ENCODE measurements at regions not wholly inside any gene's neighbourhood (a gene's known extent, or its start where the extent isn't known, plus 50 kb on each side); places are given as distances from the start of the nearest gene placed in this dataset.

DNA sequence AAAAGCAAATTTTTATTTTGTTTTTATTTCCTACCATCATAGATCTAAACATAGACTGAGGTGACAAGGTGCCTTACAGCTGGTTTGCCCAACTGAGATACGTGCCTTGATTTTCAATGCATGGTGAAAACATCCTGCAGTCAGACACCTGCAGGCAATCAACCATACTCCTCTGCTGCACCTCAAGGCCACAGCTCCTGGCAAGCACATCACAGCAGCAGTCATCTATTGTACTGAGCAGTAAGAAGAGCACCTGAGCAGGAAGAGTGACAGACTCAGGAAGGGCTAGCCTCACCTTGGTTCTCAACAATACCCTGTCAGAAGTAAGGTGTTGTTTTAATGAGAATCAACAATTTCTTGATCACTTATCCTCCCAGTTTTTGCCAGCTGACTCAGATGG lies 1206.8 kb upstream of the NRXN1 start:
- DNase-seq = no peak

DNA sequence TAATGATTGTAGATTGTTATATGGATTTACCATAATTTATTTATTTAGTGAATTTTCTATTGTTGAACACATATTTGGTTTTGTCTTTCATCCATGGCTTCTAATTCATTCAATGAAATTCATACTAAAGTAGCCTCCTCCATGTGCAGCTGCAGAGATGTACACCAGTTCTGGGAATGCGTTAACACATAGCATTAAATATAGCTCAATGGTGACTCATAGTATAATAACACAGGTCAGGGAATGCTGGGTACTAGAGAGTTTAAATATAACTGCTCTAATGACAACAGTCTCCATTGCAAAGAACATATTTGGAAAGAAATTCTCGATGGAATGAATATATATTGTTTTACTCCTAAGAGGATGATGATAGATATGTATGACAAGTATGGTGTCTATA lies 1190.2 kb upstream of the NRXN1 start:
- DNase-seq = no peak

DNA sequence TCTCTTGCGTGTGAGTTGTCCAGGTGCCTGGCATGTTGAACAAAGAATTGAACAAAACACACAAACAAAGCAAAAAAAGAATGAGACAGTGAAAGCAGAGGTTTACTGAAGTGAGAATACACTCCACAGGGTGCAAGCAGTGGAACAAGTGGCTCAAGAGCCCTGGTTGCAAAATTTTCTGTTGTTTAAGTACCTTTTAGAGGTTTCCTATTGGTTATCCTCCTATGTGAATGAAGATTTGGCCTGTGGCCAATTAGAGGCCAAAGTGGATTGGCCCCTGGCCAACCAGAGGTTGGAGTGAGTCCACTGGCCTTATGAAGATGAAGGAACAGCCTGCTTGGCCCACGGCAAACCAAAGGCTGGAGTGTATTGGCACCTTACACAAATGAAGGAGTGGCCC lies 1188.5 kb upstream of the NRXN1 start:
- no peak for DNase-seq

DNA sequence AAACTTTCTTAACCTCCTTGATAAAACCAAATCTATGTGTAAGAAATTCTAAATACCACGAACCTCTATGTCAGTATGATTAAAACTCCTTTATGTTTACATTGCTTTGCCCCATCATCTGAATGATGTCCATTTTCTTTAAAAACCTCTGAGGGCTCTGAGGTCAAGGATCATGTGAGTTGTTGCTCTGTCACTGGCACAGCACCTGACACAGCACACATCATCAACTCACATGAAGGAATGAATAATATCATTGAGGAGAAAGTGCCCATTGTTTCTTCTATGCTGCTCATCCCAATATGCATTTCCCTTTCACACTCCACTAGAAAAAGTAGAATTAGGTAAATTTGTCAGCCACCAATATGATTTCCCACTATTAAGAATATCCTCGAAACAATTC lies 1178.7 kb upstream of the NRXN1 start:
- no peak for DNase-seq

DNA sequence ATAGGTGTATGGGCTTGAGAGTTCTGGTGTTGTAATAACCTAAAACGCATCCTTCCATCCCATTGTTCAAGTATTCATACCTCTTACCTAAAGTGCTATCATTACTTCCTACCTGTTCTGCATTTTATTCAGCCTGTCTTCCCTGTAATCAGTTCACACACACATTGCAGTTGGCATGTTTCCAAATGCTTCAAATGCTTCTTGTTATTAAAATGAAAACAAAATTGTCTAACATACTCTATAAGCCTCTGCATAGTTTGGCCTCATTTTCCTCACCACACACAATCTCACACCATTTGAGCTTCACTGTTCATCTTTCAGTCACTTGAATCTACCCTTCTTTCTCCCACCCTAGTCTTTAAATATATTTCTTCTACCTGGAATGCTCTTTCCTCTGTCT lies 1178.2 kb upstream of the NRXN1 start:
- no peak for DNase-seq

DNA sequence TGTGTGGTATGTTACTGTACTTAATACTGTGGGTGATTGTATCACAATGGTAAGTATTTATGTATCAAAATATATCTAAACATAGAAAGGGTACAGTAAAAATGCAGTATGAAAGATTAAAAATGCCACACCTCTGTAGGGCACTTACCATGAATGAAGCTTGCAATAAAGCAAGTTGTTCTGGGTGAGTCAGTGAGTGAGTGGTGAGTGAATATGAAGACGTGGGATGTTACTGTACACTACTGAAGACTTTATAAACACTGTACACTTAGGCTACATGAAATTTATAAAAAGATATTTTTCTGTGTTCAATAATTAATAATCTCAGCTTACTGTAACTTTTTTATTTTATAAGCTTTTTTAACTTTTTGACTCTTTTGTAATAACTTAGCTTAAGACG lies 1162.4 kb upstream of the NRXN1 start:
- DNase-seq = no peak

DNA sequence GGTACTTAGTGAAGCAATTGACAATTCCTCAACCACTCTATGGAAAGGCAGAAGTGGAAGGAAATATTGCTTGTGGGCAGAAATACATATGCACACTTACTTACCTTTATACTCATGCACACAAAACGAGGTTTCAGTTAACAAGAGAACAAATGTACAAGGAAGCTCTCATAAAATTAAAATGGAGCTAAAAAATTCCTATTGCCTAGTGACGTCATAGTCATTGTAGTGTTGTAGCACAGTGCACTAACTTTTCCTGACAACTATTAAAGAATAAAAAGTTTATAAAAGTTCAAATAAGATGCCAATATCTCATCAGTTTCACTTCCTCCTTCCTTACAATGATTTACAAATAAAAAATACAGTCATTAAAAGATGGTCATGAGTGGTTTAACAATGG lies 1161.9 kb upstream of the NRXN1 start:
- DNase-seq = no peak

DNA sequence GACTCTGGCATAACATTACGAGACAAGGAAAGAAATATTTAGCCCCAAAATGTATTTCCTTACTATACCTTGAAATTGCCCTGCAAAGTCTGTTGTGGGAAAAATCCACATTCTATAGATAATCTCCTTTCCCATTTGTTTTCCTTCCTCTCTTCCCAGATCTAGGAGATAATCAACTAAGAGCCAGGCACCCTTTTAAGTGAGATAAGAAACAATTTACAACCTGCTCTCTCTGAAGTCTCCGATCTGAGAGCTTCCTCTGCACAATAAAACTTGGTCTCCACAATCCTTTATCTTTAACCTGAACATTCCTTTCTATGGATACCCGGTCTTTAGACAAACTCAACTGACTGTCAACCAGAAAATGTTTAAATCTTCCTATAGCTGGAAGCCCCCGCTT lies 1160.7 kb upstream of the NRXN1 start:
- no peak for DNase-seq

DNA sequence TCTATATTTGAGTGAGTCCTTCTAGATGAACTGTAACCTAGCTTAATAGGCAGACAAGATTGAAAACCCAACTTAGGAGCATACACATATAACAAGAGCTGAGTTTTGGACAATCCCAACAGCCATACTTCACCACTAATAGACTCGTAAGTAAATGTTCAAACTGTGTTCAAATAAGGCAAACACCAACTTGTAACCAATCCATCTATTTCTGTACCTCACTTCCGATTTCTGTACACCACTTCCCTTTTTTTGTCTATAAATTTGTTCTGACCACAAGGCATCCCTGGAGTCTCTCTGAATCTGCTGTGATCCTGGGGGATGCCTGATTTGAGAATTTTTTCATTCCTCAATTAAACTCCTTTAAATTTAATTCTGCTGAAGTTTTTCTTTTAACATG lies 1149.1 kb upstream of the NRXN1 start:
- no peak for DNase-seq

DNA sequence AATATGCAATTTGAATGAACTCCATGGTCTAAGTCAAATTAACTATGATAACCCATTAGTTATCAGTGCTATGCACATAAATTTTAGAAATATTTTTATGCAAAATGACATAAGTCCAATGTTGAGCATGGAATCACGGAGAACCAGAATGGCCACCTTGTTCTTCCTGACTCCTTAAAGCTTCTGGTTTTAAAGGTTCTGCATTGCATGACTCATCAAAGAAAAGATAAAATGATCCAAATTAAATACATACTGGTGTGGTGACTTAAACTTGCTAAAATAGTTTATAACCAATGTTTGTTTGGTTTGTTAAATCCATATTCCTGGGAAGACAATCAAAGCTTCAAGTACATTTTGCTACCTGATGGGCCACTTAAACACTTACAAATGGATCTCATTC lies 1146.9 kb upstream of the NRXN1 start:
- no peak for DNase-seq

DNA sequence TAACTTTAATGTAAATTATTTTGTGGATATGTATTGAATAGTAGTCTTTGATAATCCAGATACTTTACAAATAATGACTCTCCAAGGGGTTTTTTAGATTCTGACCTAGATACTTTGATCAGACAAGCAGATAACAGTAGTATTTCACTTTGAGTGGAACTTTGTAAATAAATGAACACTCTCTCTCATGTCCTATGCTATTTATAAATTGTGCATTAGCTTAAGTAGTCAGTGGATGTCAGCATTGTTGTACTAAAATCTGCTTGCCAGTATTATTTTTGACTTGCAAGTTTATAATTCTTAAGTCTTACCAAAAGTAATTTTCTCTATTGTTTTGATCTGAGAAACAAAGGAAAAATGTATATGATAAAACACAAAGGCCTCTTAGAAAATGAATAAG lies 1113.1 kb upstream of the NRXN1 start:
- no peak for DNase-seq

DNA sequence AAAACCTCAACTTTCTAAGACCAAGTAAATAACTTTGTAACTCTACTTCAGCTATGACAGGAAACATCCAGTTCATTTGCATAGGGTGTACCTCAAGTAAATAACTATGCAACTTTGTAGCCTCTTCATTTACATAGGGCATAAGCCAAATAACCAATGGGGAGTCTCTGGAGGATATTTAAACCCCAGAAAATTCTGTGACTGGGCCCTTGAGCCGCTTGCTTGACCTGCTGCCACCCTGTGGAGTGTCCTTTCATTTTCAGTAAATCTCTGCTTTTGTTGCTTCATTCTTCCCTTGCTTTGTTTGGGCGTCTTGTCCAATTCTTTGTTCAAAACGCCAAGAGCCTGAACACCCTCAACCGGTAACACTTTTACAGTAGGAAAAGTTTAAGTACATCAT lies 1112.7 kb upstream of the NRXN1 start:
- no peak for DNase-seq

DNA sequence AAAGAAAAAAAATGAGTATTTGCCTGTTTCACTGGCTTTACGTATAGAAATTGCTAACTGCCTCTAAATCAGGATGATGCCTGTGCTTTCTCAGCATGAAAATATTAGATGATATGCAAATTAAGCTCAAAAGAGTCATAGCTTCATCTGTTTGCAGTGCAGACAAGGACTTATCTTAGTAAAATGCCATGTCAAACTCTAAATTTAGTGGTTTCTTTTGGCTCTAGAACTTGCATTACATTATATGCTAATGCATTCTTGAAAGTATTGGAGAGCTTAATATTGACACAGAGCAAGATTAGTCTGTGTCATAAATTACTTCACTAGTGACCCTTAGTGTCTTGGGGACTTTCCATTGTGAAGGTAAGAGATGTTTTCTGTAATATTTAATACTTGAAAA lies 1109.1 kb upstream of the NRXN1 start:
- no peak for DNase-seq

DNA sequence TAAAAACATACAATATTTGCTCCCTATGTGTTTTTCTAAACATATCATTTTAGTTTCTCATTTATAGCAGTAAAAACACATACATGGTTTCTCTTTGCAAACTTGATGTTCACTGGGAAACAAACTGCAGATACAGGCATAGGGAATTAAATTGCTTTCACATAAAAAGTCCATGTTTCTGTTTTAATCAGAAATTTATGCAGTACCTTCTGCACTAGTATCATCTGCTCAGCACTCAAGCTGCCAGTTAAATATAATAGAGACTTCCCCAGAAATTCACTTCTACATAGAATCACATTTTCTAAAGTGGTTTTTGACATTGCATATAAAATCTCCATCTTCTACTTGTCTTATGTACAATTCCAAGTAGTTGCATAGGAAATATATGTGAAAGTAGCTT lies 1107.3 kb upstream of the NRXN1 start:
- DNase-seq = no peak

DNA sequence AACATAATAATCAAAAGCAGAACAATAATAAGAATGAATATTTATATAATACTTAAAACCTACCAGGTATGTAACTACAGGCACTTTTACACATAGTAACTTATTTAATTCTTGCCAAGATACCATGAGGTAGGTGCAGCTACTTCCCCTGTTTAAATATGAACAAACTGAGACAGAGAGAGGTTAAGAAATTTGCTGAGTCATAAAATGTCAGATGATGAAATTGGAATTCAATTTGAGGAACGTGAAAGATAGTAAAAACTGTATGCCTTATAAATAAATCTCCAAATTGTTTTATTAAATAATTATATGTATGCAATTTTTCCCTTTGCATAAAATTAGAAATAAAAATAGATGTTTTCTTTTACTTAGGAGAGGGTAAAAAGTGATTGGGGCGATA lies 1103.3 kb upstream of the NRXN1 start:
- DNase-seq = no peak

DNA sequence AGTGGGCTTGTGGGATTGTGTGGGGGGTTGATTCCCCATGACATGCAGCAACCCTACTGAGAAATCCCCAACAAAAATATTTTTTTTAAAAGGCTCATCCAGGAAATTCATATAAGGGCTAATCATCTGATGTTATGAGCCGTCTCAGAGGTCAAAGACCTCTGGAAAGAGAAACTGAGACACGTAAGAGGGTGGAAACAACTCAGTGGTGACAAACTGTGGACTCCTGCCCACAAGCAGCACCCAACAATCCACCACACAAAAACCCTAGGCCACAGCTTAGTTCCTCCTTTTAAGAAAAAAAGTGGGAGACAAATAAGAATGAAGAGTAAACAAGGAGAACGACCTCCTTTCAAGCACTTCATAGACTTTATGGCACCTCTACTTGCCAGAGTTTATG lies 1096.1 kb upstream of the NRXN1 start:
- DNase-seq = no peak

DNA sequence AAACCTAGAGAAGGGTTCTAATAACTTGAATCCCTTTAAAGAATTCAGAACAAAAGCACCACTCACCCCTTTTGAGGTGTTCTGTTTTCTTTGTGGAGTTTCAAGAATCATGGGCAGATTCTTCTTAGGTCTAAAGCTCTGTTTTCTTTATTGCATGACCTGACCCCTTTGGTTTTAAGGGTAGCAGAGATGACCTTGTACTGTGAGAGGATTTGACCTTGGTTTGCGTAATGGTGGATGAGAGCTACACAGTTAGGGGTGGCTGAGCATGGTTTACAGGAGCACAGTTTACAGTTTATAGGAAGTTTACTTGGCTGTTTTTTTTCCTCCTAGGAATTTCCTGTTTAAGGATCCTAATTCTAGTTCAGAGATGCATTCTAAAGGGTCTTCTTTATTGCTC lies 1095.6 kb upstream of the NRXN1 start:
- no peak for DNase-seq

DNA sequence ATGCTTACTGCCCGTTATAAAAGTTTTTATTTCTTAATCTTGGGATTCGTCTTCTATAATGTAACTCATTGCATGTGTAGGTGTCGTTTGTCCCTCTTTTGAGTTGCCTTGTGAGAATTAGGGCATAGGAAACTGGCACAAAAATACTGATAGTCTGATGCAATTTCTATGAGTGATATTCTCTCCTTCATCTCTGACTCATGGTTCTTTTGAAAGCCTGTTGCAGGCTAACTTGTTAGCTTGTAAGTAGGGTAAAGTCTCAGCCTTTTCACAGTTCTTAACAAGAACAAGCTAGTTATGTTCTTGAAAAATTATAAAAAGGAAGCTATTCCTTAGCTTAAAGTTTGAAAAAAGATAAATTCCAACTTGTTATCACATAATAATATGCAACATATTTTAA lies 1085.4 kb upstream of the NRXN1 start:
- peak; percentile 9 for DNase-seq

DNA sequence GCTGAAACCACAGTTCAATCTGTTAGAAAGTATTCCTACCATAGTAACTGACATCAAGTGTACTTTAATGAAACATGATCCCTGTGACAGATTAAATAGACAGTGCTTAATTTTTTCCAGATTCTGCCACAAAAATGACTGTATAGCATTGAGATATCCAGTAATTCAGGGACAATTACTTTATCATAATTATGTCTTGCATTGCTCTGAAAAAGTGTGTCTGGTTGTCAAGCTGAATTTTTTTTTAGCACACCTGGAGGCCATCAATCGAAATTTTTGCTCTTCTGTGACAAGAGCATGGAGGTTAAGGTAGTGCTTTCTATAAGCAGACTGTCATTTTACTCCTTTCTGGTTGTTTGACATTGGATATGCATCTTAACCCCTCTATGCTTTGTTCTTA lies 1083.8 kb upstream of the NRXN1 start:
- DNase-seq = no peak

DNA sequence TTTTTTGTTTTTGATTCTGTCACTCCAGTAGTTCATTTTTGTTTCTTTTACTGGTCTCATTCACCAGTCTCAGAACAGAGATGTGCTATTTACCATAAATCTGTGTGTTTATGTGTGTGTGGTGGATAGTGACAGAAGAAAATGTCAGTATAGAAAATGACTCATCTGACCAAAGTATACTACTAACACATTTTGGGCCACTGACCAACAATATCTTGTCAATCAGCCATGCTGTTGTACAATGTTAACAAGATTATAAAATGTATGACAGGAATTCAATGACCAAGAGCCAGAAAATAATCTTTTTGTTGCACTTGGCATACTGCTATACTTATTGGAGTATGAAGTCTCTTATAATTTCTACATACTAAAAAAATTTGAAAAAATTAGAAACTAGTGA lies 1081.4 kb upstream of the NRXN1 start:
- DNase-seq = no peak

DNA sequence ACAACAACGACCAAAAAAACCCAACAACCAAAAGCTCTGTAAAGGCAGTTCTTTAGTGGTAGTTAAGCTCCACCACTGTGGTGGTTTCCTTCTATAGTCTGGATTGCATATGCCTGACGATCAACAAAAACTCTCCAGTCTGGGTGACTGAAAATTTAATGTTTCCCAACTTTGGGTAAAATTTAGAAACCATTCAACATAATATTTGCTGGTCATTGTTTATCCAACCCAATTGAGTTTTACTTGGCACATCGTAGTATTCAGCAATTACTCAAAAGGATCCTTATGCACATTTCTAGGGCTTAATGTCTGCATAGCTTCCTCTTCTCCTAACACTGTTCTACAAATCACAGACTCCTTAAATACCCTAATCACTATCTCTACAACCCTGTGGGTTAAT lies 1080.2 kb upstream of the NRXN1 start:
- DNase-seq = no peak

DNA sequence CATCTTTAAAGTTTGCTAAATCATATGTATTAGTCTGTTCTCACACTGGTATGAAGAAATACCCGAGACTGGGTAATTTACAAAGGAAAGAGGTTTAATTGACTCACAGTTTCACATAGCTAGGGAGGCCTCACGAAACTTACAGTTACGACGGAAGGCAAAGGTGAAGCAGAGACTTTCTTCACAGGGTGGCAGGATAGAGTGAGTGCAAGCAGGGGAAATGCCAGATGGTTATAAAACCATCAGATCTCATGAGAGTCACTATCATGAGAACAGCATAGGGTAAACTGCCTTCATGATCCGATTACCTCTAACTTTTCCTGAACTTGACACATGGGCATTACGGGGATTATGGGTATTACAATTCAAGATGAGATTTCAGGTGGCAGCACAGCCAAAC lies 1075.2 kb upstream of the NRXN1 start:
- no peak for DNase-seq

DNA sequence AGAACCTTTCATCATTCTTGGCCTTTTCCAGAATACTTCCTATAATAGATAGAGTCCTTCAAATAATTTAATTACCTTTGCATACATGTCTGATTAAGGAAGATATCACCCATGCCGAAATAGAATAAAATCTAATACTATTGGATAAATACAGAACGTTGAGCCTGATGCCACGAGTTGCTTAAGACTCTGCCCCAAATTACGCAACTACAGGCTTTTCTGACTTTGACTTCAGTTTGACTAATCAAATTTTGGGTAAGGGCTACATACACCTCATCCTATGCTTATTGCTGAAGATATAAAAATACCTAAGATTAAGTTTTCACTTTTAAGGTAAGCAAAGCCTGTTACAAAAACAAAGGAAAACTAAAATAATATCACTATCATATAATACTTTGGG lies 1065.1 kb upstream of the NRXN1 start:
- no peak for DNase-seq

DNA sequence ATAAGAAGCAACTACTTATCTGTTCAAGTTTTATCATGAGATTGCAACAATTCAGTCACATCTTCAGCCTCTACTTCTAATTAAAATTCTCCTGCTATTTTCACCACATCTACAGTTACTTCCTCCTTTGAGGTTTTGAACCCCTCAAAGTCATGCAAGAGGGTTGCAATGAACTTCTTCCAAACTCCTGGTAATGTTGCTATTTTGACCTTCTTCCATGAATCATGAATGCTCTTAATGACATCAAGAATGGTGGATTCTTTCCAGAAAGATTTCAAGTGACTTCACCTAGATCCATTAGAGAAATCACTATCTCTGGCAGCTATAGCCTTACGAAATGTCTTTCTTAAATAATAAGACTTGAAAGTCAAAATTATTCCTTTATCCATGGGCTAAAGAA lies 1052.8 kb upstream of the NRXN1 start:
- DNase-seq = no peak

DNA sequence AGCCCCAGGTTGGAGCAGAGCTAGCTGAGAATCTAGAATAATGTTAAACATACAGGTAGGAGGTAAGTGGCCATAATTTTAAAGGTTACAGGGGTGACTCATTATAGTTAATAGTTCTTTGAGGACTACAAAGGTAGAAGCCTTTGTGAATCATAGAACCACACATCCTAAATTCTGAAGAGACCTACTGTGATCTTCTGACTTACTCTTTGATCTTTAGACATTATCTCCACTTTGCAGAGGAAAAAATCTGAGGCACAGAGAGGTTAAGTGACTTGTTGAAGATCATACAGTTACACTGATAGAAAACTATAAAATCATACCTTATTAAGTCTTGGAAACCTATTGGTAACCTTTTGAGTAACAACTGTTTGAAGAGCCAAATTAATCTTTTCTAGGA lies 1051.3 kb upstream of the NRXN1 start:
- DNase-seq = no peak

DNA sequence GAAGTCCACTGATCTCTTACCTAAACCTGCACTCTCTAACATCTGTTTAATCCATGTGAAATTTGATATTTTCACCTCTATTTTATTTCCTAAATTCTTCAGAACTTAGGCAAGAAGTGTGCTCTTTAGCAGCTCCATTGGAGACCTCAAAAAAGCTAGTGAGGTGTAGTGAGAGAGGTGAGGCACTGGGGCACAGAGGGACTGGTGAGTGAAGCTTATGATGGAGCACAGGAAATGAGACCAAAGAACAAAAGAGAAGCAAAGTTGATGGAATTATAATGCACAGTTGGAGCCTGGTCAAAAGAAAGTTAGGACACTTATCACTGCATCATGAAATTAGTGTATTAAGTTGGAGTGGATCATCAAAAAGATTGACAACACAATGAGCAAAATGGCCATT lies 1050.7 kb upstream of the NRXN1 start:
- DNase-seq = no peak

DNA sequence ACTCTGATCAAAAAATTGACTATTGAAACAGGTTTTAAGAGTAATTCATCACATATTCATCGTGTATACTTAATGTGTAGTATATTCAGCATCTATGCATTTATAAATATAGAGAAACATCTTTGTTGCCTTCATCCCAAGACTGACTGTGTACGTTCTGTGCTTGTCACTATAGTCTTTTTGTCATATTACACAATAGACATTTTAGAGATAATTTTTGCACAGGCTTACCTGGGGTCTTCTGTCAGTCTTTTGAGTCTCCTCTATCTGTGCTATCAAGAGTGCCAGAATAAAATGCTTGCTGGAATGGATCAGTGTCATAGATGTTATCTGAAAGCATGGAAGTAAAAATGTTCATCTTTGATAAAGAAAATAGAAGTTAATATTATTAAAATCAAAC lies 1047.7 kb upstream of the NRXN1 start:
- no peak for DNase-seq

Data from kidney glomerular epithelial cell (primary cell).